Panc1 (cell line): ENCODE measurements at regions not wholly inside any gene's neighbourhood (a gene's known extent, or its start where the extent isn't known, plus 50 kb on each side); places are given as distances from the start of the nearest gene placed in this dataset.

Experiments
- ATAC-seq: fragments of 200-7000 bp; cut with Tn5 transposase; 2 replicates; pipeline ENCODE4 v1.9.1; 2020; ENCODE audit warnings: mild to moderate bottlenecking, moderate library complexity
- BruUV-seq: library from RNA; stranded (reverse); fragments of 400-500 nt; replicated peaks from 2 replicates; lab custom pipeline; 2021; lab: Mats Ljungman, UMichigan
- CTCF ChIA-PET: fragments of 300-600 bp; sonication (Branson Sonifier 250); formaldehyde crosslinking; loops from one replicate; lab custom pipeline; 2022; ENCODE audit warnings: antibody characterized with exemption; lab: Charles Lee
- POLR2A ChIA-PET: fragments of 300-600 bp; sonication (Branson Sonifier 250); formaldehyde crosslinking; loops from one replicate; lab custom pipeline; 2022; ENCODE audit warnings: antibody characterized with exemption; lab: Charles Lee
- DNase-seq: peaks from one replicate; pipeline ENCODE4 v3.0.0-alpha.2; 2010; ENCODE audit warnings: low read depth, low spot score
- H3K27ac ChIP-seq: 2 replicates; pipeline ENCODE4 v1.5.1; 2011; ENCODE audit warnings: mild to moderate bottlenecking, low read length, inconsistent platforms
- H3K27me3 ChIP-seq: fragments of 200-500 bp; sonication (Bioruptor generic); 2 replicates; pipeline ENCODE4 v1.6.0; 2014; ENCODE audit warnings: low read length, inconsistent platforms; ENCODE audit not compliant: control insufficient read depth, insufficient read depth
- H3K36me3 ChIP-seq: fragments of 200-500 bp; sonication (Bioruptor generic); 2 replicates; pipeline ENCODE4 v1.5.1; 2014; ENCODE audit warnings: inconsistent platforms, mild to moderate bottlenecking, low read length, moderate library complexity; ENCODE audit not compliant: control insufficient read depth, insufficient read depth
- H3K4me1 ChIP-seq: 2 replicates; pipeline ENCODE4 v1.5.1; 2011; ENCODE audit warnings: inconsistent platforms, mild to moderate bottlenecking, low read length, moderate library complexity; ENCODE audit not compliant: control insufficient read depth, insufficient read depth
- H3K4me3 ChIP-seq, 2 experiments: 2 replicates each; pipeline ENCODE4 v1.5.1; 2011 to 2012; ENCODE audit warnings: low read depth in 2 of 2, low read length in 2 of 2, mild to moderate bottlenecking in 2 of 2, inconsistent platforms in 1 of 2, moderate library complexity in 1 of 2
- H3K9me3 ChIP-seq: fragments of 200-500 bp; sonication (Bioruptor generic); 2 replicates; pipeline ENCODE4 v1.5.1; 2014; ENCODE audit warnings: low read depth, mild to moderate bottlenecking, inconsistent platforms, low read length, moderate library complexity; ENCODE audit not compliant: control insufficient read depth, insufficient read depth
- CTCF ChIP-seq: fragments of 450-650 bp; IDR thresholded peaks from 2 replicates; pipeline ENCODE4 v1.5.1; 2017; ENCODE audit warnings: mild to moderate bottlenecking
- POLR2AphosphoS5 ChIP-seq: IDR thresholded peaks from 2 replicates; pipeline ENCODE4 v1.6.1; 2012; ENCODE audit warnings: mild to moderate bottlenecking, low read depth, low read length, moderate library complexity
- REST ChIP-seq, 2 experiments: IDR thresholded peaks; 2 replicates each; pipeline ENCODE4 v1.6.1; 2011 to 2012; ENCODE audit warnings: low read depth in 2 of 2, control low read depth in 1 of 2, low read length in 1 of 2, mild to moderate bottlenecking in 1 of 2, moderate library complexity in 1 of 2; ENCODE audit not compliant: insufficient read depth in 1 of 2
- SIN3A ChIP-seq: IDR thresholded peaks from 2 replicates; pipeline ENCODE4 v1.6.1; 2012; ENCODE audit warnings: low read depth, mild to moderate bottlenecking, low read length, moderate library complexity, borderline replicate concordance; ENCODE audit not compliant: insufficient read depth
- TCF7L2 ChIP-seq: IDR thresholded peaks from 2 replicates; pipeline ENCODE4 v1.6.1; 2011; ENCODE audit warnings: mild to moderate bottlenecking, low read depth, low read length, inconsistent platforms
- in situ Hi-C: cut with HindIII; loops from 2 replicates; pipeline ENCODE4 v1.10.0; 2016; ENCODE audit warnings: low sequenced_read_pairs, low pct_unique_long_range_greater_than_20kb
- intact Hi-C: fragments of 100-400 bp; cut with micrococcal nuclease; formaldehyde crosslinking; loops from one replicate; pipeline ENCODE4 v1.10.0; 2022; ENCODE audit not compliant: unreplicated experiment

- TF ChIP-seq CTCF (no peak), SIN3A (no peak), POLR2AphosphoS5 (no peak), REST (IDR thresholded peaks at IDR 0.05; ENCODE audit: insufficient read depth in 1 of 2, low read depth in 2 of 2, low read length in 1 of 2) (no peak), TCF7L2 (no peak)
- H3K9me3 ChIP-seq = no peaks in the 10 kb centered on the region
- no peak for DNase-seq
- intact Hi-C loops (no loop called here), in situ Hi-C loops (no loop called here)
- H3K27me3 ChIP-seq = no peaks in the 10 kb centered on the region
- no peak overlapping the region for H3K4me3 ChIP-seq
- no peaks in the 10 kb centered on the region for H3K36me3 ChIP-seq
- H3K27ac ChIP-seq = no peak overlapping the region
- POLR2A ChIA-PET = no interaction called here
- no TSS peak for BruUV-seq
- no peak for ATAC-seq
- CTCF ChIA-PET = interaction anchor here (0.7 kb wide), 1 partner anchor 13 kb away, joined by 3 read pairs; no protein-coding TSS in a partner anchor
- no peaks in the 10 kb centered on the region for H3K4me1 ChIP-seq
Observed at GRCh38 chr12:114901316-114901715, 217.3 kb upstream of the TBX3 start.

GRCh38 chr12:114898159-114898558 lies 214.2 kb upstream of the TBX3 start:
- no TSS peak for BruUV-seq
- no peak for DNase-seq
- H3K9me3 ChIP-seq = no peaks in the 10 kb centered on the region
- no peak overlapping the region for H3K4me3 ChIP-seq
- no peaks in the 10 kb centered on the region for H3K27me3 ChIP-seq
- TF ChIP-seq SIN3A (no peak), POLR2AphosphoS5 (no peak), REST (IDR thresholded peaks at IDR 0.05; ENCODE audit: insufficient read depth in 1 of 2, low read depth in 2 of 2, low read length in 1 of 2) (no peak), TCF7L2 (no peak), CTCF (no peak)
- ChIA-PET CTCF (no interaction called here), POLR2A (no interaction called here)
- H3K27ac ChIP-seq = no peak overlapping the region
- ATAC-seq = no peak
- no peaks in the 10 kb centered on the region for H3K36me3 ChIP-seq
- in situ Hi-C loops (no loop called here), intact Hi-C loops (no loop called here)
- H3K4me1 ChIP-seq = no peaks in the 10 kb centered on the region
